HG03460 (cell line): ENCODE measurements at regions not wholly inside any gene's neighbourhood (a gene's known extent, or its start where the extent isn't known, plus 50 kb on each side); places are given as distances from the start of the nearest gene placed in this dataset.

Experiments used
- ATAC-seq: cut with Tn5 transposase; IDR thresholded peaks from one replicate; pipeline ENCODE4 v1.9.1; 2021; ENCODE audit not compliant: unreplicated experiment

GRCh38 chr2:217030081-217030480, 170.2 kb upstream of the TNP1 start:
- ATAC-seq: no peak

GRCh38 chr2:217028128-217028527, 168.3 kb upstream of the TNP1 start:
- no peak for ATAC-seq

- no peak for ATAC-seq
Measured at GRCh38 chr2:217027414-217027813, 167.6 kb upstream of the TNP1 start.

- no peak for ATAC-seq
Measured at GRCh38 chr2:217026569-217026968, 166.7 kb upstream of the TNP1 start.

GRCh38 chr2:217026161-217026560, 166.3 kb upstream of the TNP1 start:
- ATAC-seq: no peak

- ATAC-seq: no peak
Measured at GRCh38 chr2:217023611-217024010, 163.7 kb upstream of the TNP1 start.

- no peak for ATAC-seq
Measured at GRCh38 chr2:217017456-217018252, 157.8 kb upstream of the TNP1 start.

- ATAC-seq: no peak
Measured at GRCh38 chr2:217016796-217017419, 157.0 kb upstream of the TNP1 start.

GRCh38 chr2:217014328-217015105, 154.7 kb upstream of the TNP1 start:
- ATAC-seq: no peak

- ATAC-seq: no peak
Measured at GRCh38 chr2:217013926-217014325, 154.1 kb upstream of the TNP1 start.

GRCh38 chr2:217011576-217011975, 151.7 kb upstream of the TNP1 start:
- no peak for ATAC-seq

GRCh38 chr2:217010173-217010572, 150.3 kb upstream of the TNP1 start:
- ATAC-seq: no peak

- no peak for ATAC-seq
Measured at GRCh38 chr2:217008794-217009193, 148.9 kb upstream of the TNP1 start.

GRCh38 chr2:217006217-217006616, 146.4 kb upstream of the TNP1 start:
- no peak for ATAC-seq

- ATAC-seq: no peak
Measured at GRCh38 chr2:217004656-217005055, 144.8 kb upstream of the TNP1 start.

GRCh38 chr2:217001740-217002139, 141.9 kb upstream of the TNP1 start:
- ATAC-seq: no peak

GRCh38 chr2:217000406-217000805, 140.5 kb upstream of the TNP1 start:
- no peak for ATAC-seq

- no peak for ATAC-seq
Measured at GRCh38 chr2:216996279-216996845, 136.5 kb upstream of the TNP1 start.

GRCh38 chr2:216994353-216994854, 134.5 kb upstream of the TNP1 start:
- no peak for ATAC-seq

GRCh38 chr2:216992056-216992675, 132.3 kb upstream of the TNP1 start:
- ATAC-seq: no peak

- no peak for ATAC-seq
Measured at GRCh38 chr2:216991563-216991962, 131.7 kb upstream of the TNP1 start.
